Activated naive CD8-positive, alpha-beta T cell treated with anti-CD3 and anti-CD28 coated beads, Interleukin-2, amount 50 U/mL, for 24 hours (primary cell): ENCODE measurements at regions not wholly inside any gene's neighbourhood (a gene's known extent, or its start where the extent isn't known, plus 50 kb on each side); places are given as distances from the start of the nearest gene placed in this dataset.

ENCODE experiments used
- ATAC-seq: fragments of 150-1000 bp; cut with Tn5 transposase; one replicate; pipeline ENCODE4 v1.10.0; 2021
- DNase-seq: peaks from one replicate; pipeline ENCODE4 v3.0.0; 2021
- H3K27ac Mint-ChIP-seq: one replicate; pipeline ENCODE4 v1.8.0; 2021; ENCODE audit warnings: mild to moderate bottlenecking, mixed read lengths
- H3K27me3 Mint-ChIP-seq: one replicate; pipeline ENCODE4 v1.8.0; 2021; ENCODE audit warnings: mixed read lengths
- H3K36me3 Mint-ChIP-seq: one replicate; pipeline ENCODE4 v1.8.0; 2021; ENCODE audit warnings: low read depth, mixed read lengths
- H3K4me1 Mint-ChIP-seq: one replicate; pipeline ENCODE4 v1.8.0; 2021; ENCODE audit warnings: mixed read lengths
- H3K4me3 Mint-ChIP-seq: one replicate; pipeline ENCODE4 v1.8.0; 2021; ENCODE audit warnings: mild to moderate bottlenecking, moderate library complexity, mixed read lengths
- H3K9me3 Mint-ChIP-seq: one replicate; pipeline ENCODE4 v1.8.0; 2021; ENCODE audit warnings: mixed read lengths

- H3K36me3 Mint-ChIP-seq = no peaks in the 10 kb centered on the region
- H3K4me3 Mint-ChIP-seq = no peak overlapping the region
- DNase-seq = no peak
- H3K27me3 Mint-ChIP-seq = no peaks in the 10 kb centered on the region
- ATAC-seq = no peak
- no peak overlapping the region for H3K27ac Mint-ChIP-seq
- no peaks in the 10 kb centered on the region for H3K4me1 Mint-ChIP-seq
- no peaks in the 10 kb centered on the region for H3K9me3 Mint-ChIP-seq
Observed at GRCh38 chr1:59107516-59107915, 189.4 kb upstream of the FGGY start.

- no peak for DNase-seq
- Mint-ChIP-seq H3K27me3 (no peaks in the 10 kb centered on the region), H3K36me3 (no peaks in the 10 kb centered on the region), H3K9me3 (no peaks in the 10 kb centered on the region), H3K4me1 (no peaks in the 10 kb centered on the region), H3K4me3 (no peak overlapping the region), H3K27ac (no peak overlapping the region)
- ATAC-seq = no peak
Observed at GRCh38 chr1:59107916-59108315, 189.0 kb upstream of the FGGY start.

- no peak overlapping the region for H3K4me3 Mint-ChIP-seq
- DNase-seq = no peak
- ATAC-seq = no peak
- no peaks in the 10 kb centered on the region for H3K36me3 Mint-ChIP-seq
- no peaks in the 10 kb centered on the region for H3K9me3 Mint-ChIP-seq
- no peak overlapping the region for H3K27ac Mint-ChIP-seq
- H3K4me1 Mint-ChIP-seq = no peaks in the 10 kb centered on the region
- no peaks in the 10 kb centered on the region for H3K27me3 Mint-ChIP-seq
Observed at GRCh38 chr1:59108481-59109317, 188.2 kb upstream of the FGGY start.

- H3K9me3 Mint-ChIP-seq = no peaks in the 10 kb centered on the region
- no peak overlapping the region for H3K4me3 Mint-ChIP-seq
- no peak overlapping the region for H3K27ac Mint-ChIP-seq
- no peak for ATAC-seq
- no peaks in the 10 kb centered on the region for H3K36me3 Mint-ChIP-seq
- no peak for DNase-seq
- H3K27me3 Mint-ChIP-seq = no peaks in the 10 kb centered on the region
- H3K4me1 Mint-ChIP-seq = no peaks in the 10 kb centered on the region
Observed at GRCh38 chr1:59110271-59110670, 186.6 kb upstream of the FGGY start.

GRCh38 chr1:59113876-59114457 lies 182.9 kb upstream of the FGGY start:
- DNase-seq = no peak
- Mint-ChIP-seq H3K36me3 (no peaks in the 10 kb centered on the region), H3K27ac (no peak overlapping the region), H3K27me3 (peaks cover 2% of the 10 kb centered on the region), H3K4me1 (peaks cover 11% of the 10 kb centered on the region), H3K9me3 (no peaks in the 10 kb centered on the region), H3K4me3 (no peak overlapping the region)
- ATAC-seq = no peak

GRCh38 chr1:59115865-59116264 lies 181.0 kb upstream of the FGGY start:
- Mint-ChIP-seq H3K4me1 (peaks cover 11% of the 10 kb centered on the region), H3K27me3 (peaks cover 2% of the 10 kb centered on the region), H3K4me3 (no peak overlapping the region), H3K36me3 (no peaks in the 10 kb centered on the region), H3K27ac (no peak overlapping the region), H3K9me3 (no peaks in the 10 kb centered on the region)
- DNase-seq (no peak), ATAC-seq (no peak)

GRCh38 chr1:59116920-59117542 lies 179.9 kb upstream of the FGGY start:
- H3K4me3 Mint-ChIP-seq = no peak overlapping the region

GRCh38 chr1:59122527-59122926 lies 174.4 kb upstream of the FGGY start:
- H3K36me3 Mint-ChIP-seq = no peaks in the 10 kb centered on the region
- H3K27ac Mint-ChIP-seq = no peak overlapping the region
- ATAC-seq (no peak), DNase-seq (no peak)
- H3K4me3 Mint-ChIP-seq = no peak overlapping the region
- peaks cover 7% of the 10 kb centered on the region for H3K9me3 Mint-ChIP-seq
- peaks cover 20% of the 10 kb centered on the region for H3K4me1 Mint-ChIP-seq
- peaks cover 9% of the 10 kb centered on the region for H3K27me3 Mint-ChIP-seq

More at GRCh38 chr1:59116920-59117542, 179.9 kb upstream of the FGGY start:
- peak overlapping the region; percentile 7 for H3K27ac Mint-ChIP-seq
- peaks cover 11% of the 10 kb centered on the region for H3K4me1 Mint-ChIP-seq
- peak; percentile 96 for ATAC-seq
- H3K9me3 Mint-ChIP-seq = no peaks in the 10 kb centered on the region
- H3K36me3 Mint-ChIP-seq = no peaks in the 10 kb centered on the region
- peaks cover 2% of the 10 kb centered on the region for H3K27me3 Mint-ChIP-seq
- DNase-seq = peak; percentile 22

GRCh38 chr1:59123081-59123681 lies 173.7 kb upstream of the FGGY start:
- ATAC-seq (no peak), DNase-seq (no peak)
- Mint-ChIP-seq H3K9me3 (peaks cover 7% of the 10 kb centered on the region), H3K4me1 (peaks cover 19% of the 10 kb centered on the region), H3K27ac (no peak overlapping the region), H3K27me3 (peaks cover 9% of the 10 kb centered on the region), H3K4me3 (no peak overlapping the region), H3K36me3 (no peaks in the 10 kb centered on the region)

- no peaks in the 10 kb centered on the region for H3K36me3 Mint-ChIP-seq
- DNase-seq (no peak), ATAC-seq (no peak)
- no peak overlapping the region for H3K4me3 Mint-ChIP-seq
- H3K27me3 Mint-ChIP-seq = peaks cover 7% of the 10 kb centered on the region
- H3K4me1 Mint-ChIP-seq = peaks cover 19% of the 10 kb centered on the region
- H3K27ac Mint-ChIP-seq = no peak overlapping the region
- H3K9me3 Mint-ChIP-seq = peaks cover 7% of the 10 kb centered on the region
Observed at GRCh38 chr1:59124166-59124565, 172.7 kb upstream of the FGGY start.

- Mint-ChIP-seq H3K4me3 (no peak overlapping the region), H3K27ac (no peak overlapping the region), H3K36me3 (no peaks in the 10 kb centered on the region), H3K9me3 (peaks cover 7% of the 10 kb centered on the region), H3K4me1 (peaks cover 19% of the 10 kb centered on the region), H3K27me3 (peaks cover 7% of the 10 kb centered on the region)
- DNase-seq (no peak), ATAC-seq (peak; percentile 50)
Observed at GRCh38 chr1:59125154-59125553, 171.7 kb upstream of the FGGY start.

GRCh38 chr1:59125676-59126320 lies 171.1 kb upstream of the FGGY start:
- no peaks in the 10 kb centered on the region for H3K36me3 Mint-ChIP-seq
- no peak overlapping the region for H3K4me3 Mint-ChIP-seq
- H3K27ac Mint-ChIP-seq = no peak overlapping the region
- H3K27me3 Mint-ChIP-seq = peaks cover 7% of the 10 kb centered on the region
- peaks cover 19% of the 10 kb centered on the region for H3K4me1 Mint-ChIP-seq
- DNase-seq (no peak), ATAC-seq (peak; percentile 62)
- peaks cover 7% of the 10 kb centered on the region for H3K9me3 Mint-ChIP-seq

GRCh38 chr1:59126366-59126765 lies 170.5 kb upstream of the FGGY start:
- H3K27ac Mint-ChIP-seq = peak overlapping the region; percentile 2
- no peak overlapping the region for H3K4me3 Mint-ChIP-seq
- DNase-seq (no peak), ATAC-seq (no peak)
- peaks cover 19% of the 10 kb centered on the region for H3K4me1 Mint-ChIP-seq
- H3K36me3 Mint-ChIP-seq = no peaks in the 10 kb centered on the region
- peaks cover 7% of the 10 kb centered on the region for H3K27me3 Mint-ChIP-seq
- H3K9me3 Mint-ChIP-seq = peaks cover 7% of the 10 kb centered on the region

GRCh38 chr1:59128239-59128736 lies 168.6 kb upstream of the FGGY start:
- H3K9me3 Mint-ChIP-seq = peaks cover 7% of the 10 kb centered on the region
- DNase-seq (no peak), ATAC-seq (no peak)
- H3K4me3 Mint-ChIP-seq = no peak overlapping the region
- H3K36me3 Mint-ChIP-seq = no peaks in the 10 kb centered on the region
- no peak overlapping the region for H3K27ac Mint-ChIP-seq
- peaks cover 26% of the 10 kb centered on the region for H3K4me1 Mint-ChIP-seq
- peaks cover 7% of the 10 kb centered on the region for H3K27me3 Mint-ChIP-seq
